H9 (cell line): ENCODE measurements at regions not wholly inside any gene's neighbourhood (a gene's known extent, or its start where the extent isn't known, plus 50 kb on each side); places are given as distances from the start of the nearest gene placed in this dataset.

Source experiments
- DNase-seq: peaks from one replicate; pipeline ENCODE4 v3.0.0-alpha.2; 2017
- H2AFZ ChIP-seq: one replicate; pipeline ENCODE4 v1.6.1; 2013; ENCODE audit warnings: mild to moderate bottlenecking, low read length, control low read depth, moderate library complexity
- H2AK5ac ChIP-seq: 2 replicates; pipeline ENCODE4 v1.6.1; 2013; ENCODE audit warnings: low read length, control low read depth, mixed read lengths; ENCODE audit not compliant: insufficient read length
- H2BK120ac ChIP-seq: one replicate; pipeline ENCODE4 v1.6.1; 2013; ENCODE audit warnings: low read depth, mild to moderate bottlenecking, low read length, control low read depth, inconsistent platforms; ENCODE audit not compliant: poor library complexity, severe bottlenecking
- H2BK12ac ChIP-seq: 2 replicates; pipeline ENCODE4 v1.6.1; 2013; ENCODE audit warnings: low read length, control low read depth, mixed read lengths, low read depth; ENCODE audit not compliant: insufficient read length
- H2BK15ac ChIP-seq: 2 replicates; pipeline ENCODE4 v1.6.1; 2013; ENCODE audit warnings: low read depth, low read length, control low read depth
- H2BK20ac ChIP-seq: one replicate; pipeline ENCODE4 v1.6.1; 2013; ENCODE audit warnings: low read depth, mild to moderate bottlenecking, low read length, control low read depth, inconsistent platforms; ENCODE audit not compliant: poor library complexity, severe bottlenecking
- H2BK5ac ChIP-seq: 2 replicates; pipeline ENCODE4 v1.6.1; 2013; ENCODE audit warnings: low read length, control low read depth, mixed read lengths; ENCODE audit not compliant: insufficient read length
- H3K14ac ChIP-seq: 2 replicates; pipeline ENCODE4 v1.6.1; 2013; ENCODE audit warnings: low read length, control low read depth; ENCODE audit not compliant: insufficient read depth
- H3K18ac ChIP-seq: 2 replicates; pipeline ENCODE4 v1.6.1; 2013; ENCODE audit warnings: low read depth, mild to moderate bottlenecking, mixed read lengths, low read length, control low read depth; ENCODE audit not compliant: insufficient read length
- H3K23ac ChIP-seq: 2 replicates; pipeline ENCODE4 v1.6.1; 2013; ENCODE audit warnings: low read length, control low read depth, mixed read lengths, low read depth; ENCODE audit not compliant: insufficient read length
- H3K23me2 ChIP-seq: 2 replicates; pipeline ENCODE4 v1.6.1; 2013; ENCODE audit warnings: low read depth, mild to moderate bottlenecking, mixed read lengths, low read length, control low read depth; ENCODE audit not compliant: insufficient read length, poor library complexity, severe bottlenecking
- H3K27ac ChIP-seq: 2 replicates; pipeline ENCODE4 v1.5.1; 2013; ENCODE audit warnings: low read length, control low read depth, mixed read lengths, low read depth; ENCODE audit not compliant: insufficient read length
- H3K27me3 ChIP-seq: 2 replicates; pipeline ENCODE4 v1.6.1; 2013; ENCODE audit warnings: low read length, control low read depth, inconsistent platforms; ENCODE audit not compliant: insufficient read depth
- H3K4ac ChIP-seq: 2 replicates; pipeline ENCODE4 v1.6.1; 2013; ENCODE audit warnings: low read depth, mild to moderate bottlenecking, control low read depth, inconsistent platforms, low read length, moderate library complexity
- H3K4me1 ChIP-seq: 2 replicates; pipeline ENCODE4 v1.6.1; 2013; ENCODE audit warnings: low read length, control low read depth, inconsistent platforms; ENCODE audit not compliant: insufficient read depth
- H3K4me2 ChIP-seq: 2 replicates; pipeline ENCODE4 v1.6.1; 2013; ENCODE audit warnings: low read length, control low read depth, mixed read lengths; ENCODE audit not compliant: insufficient read length, insufficient read depth
- H3K56ac ChIP-seq: 2 replicates; pipeline ENCODE4 v1.6.1; 2013; ENCODE audit warnings: low read depth, mild to moderate bottlenecking, mixed read lengths, low read length, control low read depth; ENCODE audit not compliant: insufficient read length
- H3K79me1 ChIP-seq: 2 replicates; pipeline ENCODE4 v1.6.1; 2013; ENCODE audit warnings: low read depth, mild to moderate bottlenecking, moderate library complexity, low read length, control low read depth, inconsistent platforms; ENCODE audit not compliant: insufficient read depth, poor library complexity, severe bottlenecking
- H3K79me2 ChIP-seq: 2 replicates; pipeline ENCODE4 v1.6.1; 2013; ENCODE audit warnings: low read length, control low read depth, inconsistent platforms; ENCODE audit not compliant: insufficient read depth
- H3K9ac ChIP-seq: 2 replicates; pipeline ENCODE4 v1.6.1; 2013; ENCODE audit warnings: low read length, control low read depth, mixed read lengths; ENCODE audit not compliant: insufficient read length; ENCODE audit errors: extremely low read depth
- H3K9me3 ChIP-seq: one replicate; pipeline ENCODE4 v1.6.1; 2013; ENCODE audit warnings: low read depth, low read length, inconsistent platforms; ENCODE audit not compliant: control insufficient read depth
- H3T11ph ChIP-seq: one replicate; pipeline ENCODE4 v1.6.1; 2013; ENCODE audit warnings: mild to moderate bottlenecking, low read length, control low read depth, inconsistent platforms
- H4K20me1 ChIP-seq: one replicate; pipeline ENCODE4 v1.6.1; 2013; ENCODE audit not compliant: control insufficient read depth, insufficient read length, insufficient read depth
- H4K5ac ChIP-seq: 2 replicates; pipeline ENCODE4 v1.6.1; 2013; ENCODE audit warnings: low read depth, mild to moderate bottlenecking, mixed read lengths, low read length, control low read depth; ENCODE audit not compliant: insufficient read length
- H4K8ac ChIP-seq: replicated peaks from 2 replicates; pipeline ENCODE4 v1.6.1; 2013; ENCODE audit warnings: low read length, control low read depth, mixed read lengths, low read depth; ENCODE audit not compliant: insufficient read length
- H4K91ac ChIP-seq: 2 replicates; pipeline ENCODE4 v1.6.1; 2013; ENCODE audit warnings: low read depth, mild to moderate bottlenecking, moderate library complexity, mixed read lengths, low read length, control low read depth; ENCODE audit not compliant: insufficient read length
- H3K27ac Mint-ChIP-seq, 3 experiments: 2 replicates in 2 of 3; 3 replicates in 1 of 3; pipeline ENCODE4 v1.8.0; 2020 to 2021; ENCODE audit warnings: mixed read lengths in 3 of 3, mild to moderate bottlenecking in 1 of 3, moderate library complexity in 1 of 3
- H3K27me3 Mint-ChIP-seq: 2 replicates; pipeline ENCODE4 v1.8.0; 2021; ENCODE audit warnings: low read depth, mild to moderate bottlenecking, moderate library complexity, mixed read lengths
- H3K36me3 Mint-ChIP-seq, 3 experiments: 2 replicates in 2 of 3; 3 replicates in 1 of 3; pipeline ENCODE4 v1.8.0; 2020 to 2021; ENCODE audit warnings: low read depth in 3 of 3, mixed read lengths in 3 of 3; ENCODE audit not compliant: insufficient read depth in 1 of 3
- H3K4me1 Mint-ChIP-seq, 2 experiments: 2 replicates each; pipeline ENCODE4 v1.8.0; 2020; ENCODE audit warnings: mixed read lengths in 2 of 2
- H3K4me3 Mint-ChIP-seq, 2 experiments: 2 replicates in 1 of 2; 3 replicates in 1 of 2; pipeline ENCODE4 v1.8.0; 2020 to 2021; ENCODE audit warnings: mild to moderate bottlenecking in 2 of 2, mixed read lengths in 2 of 2, moderate library complexity in 1 of 2
- H3K9me3 Mint-ChIP-seq, 2 experiments: 2 replicates in 1 of 2; 3 replicates in 1 of 2; pipeline ENCODE4 v1.8.0; 2020; ENCODE audit warnings: mild to moderate bottlenecking in 2 of 2, mixed read lengths in 2 of 2, moderate library complexity in 1 of 2
- WGBS: extraction: QIAGEN DNeasy Blood & Tissue Kit; methylation state at CpG from one replicate; pipeline ENCODE4 v1.1.7; 2013; ENCODE audit warnings: missing lambda C conversion rate, low lambda C conversion rate, mixed read lengths; ENCODE audit not compliant: insufficient read length; ENCODE audit errors: extremely low coverage; 5-methylcytosine and 5-hydroxymethylcytosine counted together
- TF ChIP-seq, protein P1 (sequence below): fragments of 200-600 bp; sonication (generic); conservative IDR thresholded peaks from 3 replicates; pipeline ENCODE4 v1.8.0; 2021; ENCODE audit warnings: antibody characterized with exemption, mild to moderate bottlenecking

DNA sequence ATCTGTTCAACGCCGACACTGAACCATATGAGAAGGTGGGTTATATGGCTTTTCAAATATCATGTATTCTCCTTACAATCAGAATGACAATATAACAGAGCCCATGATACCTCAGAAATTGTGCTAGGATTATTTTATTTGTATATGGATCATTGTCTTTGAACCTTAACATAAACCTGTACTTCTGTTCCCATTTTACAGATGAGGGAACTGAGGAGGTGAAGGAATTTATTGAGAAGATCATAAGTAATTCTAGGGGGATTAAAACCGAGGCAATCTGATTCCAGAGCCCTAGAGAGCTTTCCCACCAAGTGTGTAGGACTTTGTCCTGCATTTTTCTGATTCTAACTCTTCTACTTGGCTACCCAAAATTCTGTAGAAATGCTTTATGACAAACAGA, 279.8 kb upstream of the FANCL start:
- Histone ChIP-seq H3K4ac (no peak overlapping the region), H2BK15ac (no peak overlapping the region), H2BK12ac (no peak overlapping the region), H3K14ac (no peak overlapping the region), H3T11ph (no peak overlapping the region), H4K91ac (no peak overlapping the region), H3K9ac (no peak overlapping the region), H4K8ac (no peak overlapping the region), H2AFZ (no peak overlapping the region), H3K9me3 (no peaks in the 10 kb centered on the region), H3K4me2 (no peak overlapping the region), H2BK20ac (no peak overlapping the region), H3K23me2 (no peaks in the 10 kb centered on the region), H2AK5ac (no peak overlapping the region), H3K27me3 (no peaks in the 10 kb centered on the region), H3K23ac (no peak overlapping the region), H3K79me2 (no peaks in the 10 kb centered on the region), H2BK5ac (no peak overlapping the region), H4K5ac (no peak overlapping the region), H2BK120ac (no peak overlapping the region), H3K27ac (no peak overlapping the region), H3K56ac (no peak overlapping the region), H3K4me1 (peaks cover 3% of the 10 kb centered on the region; the same call in 1 of the 2 replicates), H3K18ac (no peak overlapping the region), H3K79me1 (no peaks in the 10 kb centered on the region), H4K20me1 (no peaks in the 10 kb centered on the region)
- Mint-ChIP-seq H3K9me3 (no peaks in the 10 kb centered on the region), H3K4me1 (peaks cover 28 to 32% of the 10 kb centered on the region in 2 experiments), H3K27ac (no peak overlapping the region), H3K36me3 (no peaks in the 10 kb centered on the region), H3K27me3 (no peaks in the 10 kb centered on the region), H3K4me3 (no peak overlapping the region)
- TF ChIP-seq, protein P1, sequence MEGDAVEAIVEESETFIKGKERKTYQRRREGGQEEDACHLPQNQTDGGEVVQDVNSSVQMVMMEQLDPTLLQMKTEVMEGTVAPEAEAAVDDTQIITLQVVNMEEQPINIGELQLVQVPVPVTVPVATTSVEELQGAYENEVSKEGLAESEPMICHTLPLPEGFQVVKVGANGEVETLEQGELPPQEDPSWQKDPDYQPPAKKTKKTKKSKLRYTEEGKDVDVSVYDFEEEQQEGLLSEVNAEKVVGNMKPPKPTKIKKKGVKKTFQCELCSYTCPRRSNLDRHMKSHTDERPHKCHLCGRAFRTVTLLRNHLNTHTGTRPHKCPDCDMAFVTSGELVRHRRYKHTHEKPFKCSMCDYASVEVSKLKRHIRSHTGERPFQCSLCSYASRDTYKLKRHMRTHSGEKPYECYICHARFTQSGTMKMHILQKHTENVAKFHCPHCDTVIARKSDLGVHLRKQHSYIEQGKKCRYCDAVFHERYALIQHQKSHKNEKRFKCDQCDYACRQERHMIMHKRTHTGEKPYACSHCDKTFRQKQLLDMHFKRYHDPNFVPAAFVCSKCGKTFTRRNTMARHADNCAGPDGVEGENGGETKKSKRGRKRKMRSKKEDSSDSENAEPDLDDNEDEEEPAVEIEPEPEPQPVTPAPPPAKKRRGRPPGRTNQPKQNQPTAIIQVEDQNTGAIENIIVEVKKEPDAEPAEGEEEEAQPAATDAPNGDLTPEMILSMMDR: no peak
- no peak for DNase-seq
- no CpG with 5 or more reads among the region's 3 CpGs for WGBS
